Fibroblast of mammary gland (primary cell): ENCODE measurements at regions not wholly inside any gene's neighbourhood (a gene's known extent, or its start where the extent isn't known, plus 50 kb on each side); places are given as distances from the start of the nearest gene placed in this dataset.

ENCODE experiments used
- DNase-seq: peaks from one replicate; pipeline ENCODE4 v3.0.0-alpha.2; 2010; ENCODE audit warnings: low read depth
- H3K4me3 ChIP-seq: 2 replicates; pipeline ENCODE4 v1.5.1; 2011; ENCODE audit warnings: low read depth, mild to moderate bottlenecking, low read length, moderate library complexity; ENCODE audit not compliant: control insufficient read depth
- CTCF ChIP-seq: conservative IDR thresholded peaks from 2 replicates; pipeline ENCODE4 v1.5.1; 2011; ENCODE audit warnings: low read depth, low read length, inconsistent platforms; ENCODE audit not compliant: control insufficient read depth, insufficient read depth

DNA sequence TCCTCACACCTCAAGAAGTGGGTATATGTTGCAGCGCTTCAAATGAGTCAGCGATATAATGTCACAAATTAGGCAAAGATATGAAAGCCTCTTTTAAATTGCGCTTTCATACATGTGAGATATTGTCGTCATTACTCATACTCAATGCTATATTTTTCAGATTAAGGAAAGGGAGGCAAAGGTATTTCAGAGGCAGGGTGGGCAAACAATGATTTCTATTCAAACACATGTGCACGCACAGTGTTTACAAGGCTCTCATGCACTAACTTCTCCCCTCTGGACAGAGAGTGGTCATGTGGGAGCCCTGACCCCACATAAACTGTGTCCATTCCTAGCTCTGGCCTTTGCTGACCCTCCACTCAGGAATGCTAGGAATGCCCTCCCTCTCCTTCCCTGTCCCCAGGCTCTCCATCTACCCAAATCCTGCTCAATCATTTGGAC, 112.1 kb upstream of the TMEM170B start:
- H3K4me3 ChIP-seq: no peak overlapping the region
- DNase-seq: no peak
- TF ChIP-seq CTCF: no peak

- TF ChIP-seq CTCF: no peak
- no peak overlapping the region for H3K4me3 ChIP-seq
- no peak for DNase-seq
These were observed 113.0 kb upstream of the TMEM170B start for GRCh38 chr6:11424395-11425034.

GRCh38 chr6:11423667-11424066, 113.9 kb upstream of the TMEM170B start:
- peak; percentile 37 for DNase-seq
- no peak overlapping the region for H3K4me3 ChIP-seq
- TF ChIP-seq CTCF: no peak

GRCh38 chr6:11423072-11423471, 114.5 kb upstream of the TMEM170B start:
- peak; percentile 31 for DNase-seq
- H3K4me3 ChIP-seq: no peak overlapping the region
- TF ChIP-seq CTCF: no peak

DNA sequence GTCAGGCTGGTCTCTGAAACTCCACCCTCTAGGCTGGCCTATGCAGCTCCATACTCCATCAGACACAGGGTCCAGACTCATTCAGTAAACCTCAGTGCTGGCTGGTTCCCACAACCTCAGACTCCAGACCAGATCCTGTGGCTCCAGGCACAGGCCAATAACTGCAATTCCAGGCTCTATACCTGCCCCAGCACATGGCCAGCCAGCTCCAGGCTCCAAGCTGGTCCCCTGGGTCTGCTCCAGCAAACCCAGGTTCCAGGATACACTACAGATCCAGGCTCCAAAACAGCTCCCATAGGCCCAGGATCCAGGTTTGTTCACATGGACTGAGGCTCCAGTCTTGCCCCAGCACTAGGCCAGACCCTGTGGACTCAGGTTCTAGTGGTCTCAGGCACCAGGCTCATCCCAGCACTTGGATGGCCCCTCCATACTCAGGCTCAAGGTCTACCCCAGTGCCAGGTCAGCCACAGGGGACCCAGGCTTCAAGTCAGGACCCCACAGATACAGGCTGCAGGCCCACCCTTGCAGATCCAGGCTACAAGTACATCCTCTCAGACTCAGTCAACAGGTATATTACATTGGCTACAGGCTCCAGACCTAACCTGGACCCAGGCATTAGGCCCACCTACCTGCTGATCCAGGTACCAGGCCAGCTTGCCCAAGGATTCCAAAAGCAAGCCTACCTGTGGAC, 117.6 kb upstream of the TMEM170B start:
- no peak for TF ChIP-seq CTCF
- DNase-seq: no peak
- H3K4me3 ChIP-seq: no peak overlapping the region

GRCh38 chr6:11418290-11418905, 119.2 kb upstream of the TMEM170B start:
- DNase-seq: no peak
- TF ChIP-seq CTCF: no peak
- H3K4me3 ChIP-seq: no peak overlapping the region
